ENCODE measurements at regions not wholly inside any gene's neighbourhood (a gene's known extent, or its start where the extent isn't known, plus 50 kb on each side); places are given as distances from the start of the nearest gene placed in this dataset.

- DNase-seq (ENCODE audit: low read depth, low spot score) (no peak), FAIRE-seq (no peak)
- H3K9me3 ChIP-seq (replicated peaks; ENCODE audit: control insufficient read depth, insufficient read depth, low read length) = no peaks in the 10 kb centered on the region
- no peaks in the 10 kb centered on the region for H3K9me1 ChIP-seq (replicated peaks; ENCODE audit: control insufficient read depth, extremely low read depth, insufficient read depth, low read length)
- H3K79me2 ChIP-seq (ENCODE audit: control insufficient read depth, insufficient read depth, low read length) = no peaks in the 10 kb centered on the region
- H2AFZ ChIP-seq (ENCODE audit: low read depth, low read length) = no peak overlapping the region
- H3K4me2 ChIP-seq (ENCODE audit: insufficient read depth, low read length) = no peak overlapping the region
- H3K4me1 ChIP-seq (ENCODE audit: control insufficient read depth, extremely low read depth, insufficient read depth, low read length) = no peaks in the 10 kb centered on the region
- no peaks in the 10 kb centered on the region for H3K27me3 ChIP-seq (ENCODE audit: control insufficient read depth in 2 of 2, insufficient read depth in 2 of 2, low read length in 2 of 2)
- no peak overlapping the region for H3K4me3 ChIP-seq (replicated peaks in 1 of 3; ENCODE audit: insufficient read depth in 1 of 3, low read depth in 1 of 3, low read length in 3 of 3)
- POLR2A ChIA-PET = no interaction called here
- dilution Hi-C loops (cut with MboI; ENCODE audit: extremely low pct_ligation_motif_present, low sequenced_read_pairs) = no loop called here
- CTCF ChIA-PET = no interaction called here
- H3K9ac ChIP-seq (replicated peaks; ENCODE audit: extremely low read depth, insufficient read depth, low read length) = no peak overlapping the region
- H3K36me3 ChIP-seq (ENCODE audit: control insufficient read depth in 2 of 2, extremely low read depth in 1 of 2, insufficient read depth in 2 of 2, low read length in 2 of 2) = no peaks in the 10 kb centered on the region
- BruUV-seq (replicated peaks) = no TSS peak
- H3K27ac ChIP-seq (ENCODE audit: insufficient read depth, low read depth, low read length) = no peak overlapping the region
- H4K20me1 ChIP-seq (replicated peaks; ENCODE audit: control insufficient read depth, extremely low read depth, insufficient read depth, low read length) = no peaks in the 10 kb centered on the region
- intact Hi-C loops (cut with micrococcal nuclease) = no loop called here
- TF ChIP-seq JUN (IDR thresholded peaks at IDR 0.05; ENCODE audit: borderline replicate concordance, insufficient read depth, insufficient read length, low read depth) (no peak), POLR2A (IDR thresholded peaks at IDR 0.05; ENCODE audit: low read depth, low read length) (no peak), MYC (IDR thresholded peaks at IDR 0.05; ENCODE audit: low read depth, low read length) (no peak), MAX (IDR thresholded peaks at IDR 0.05; ENCODE audit: insufficient read depth, insufficient read length) (no peak), CTCF (IDR thresholded peaks at IDR 0.05; ENCODE audit: extremely low read depth in 1 of 2, insufficient read depth in 1 of 2, low read depth in 1 of 2, low read length in 2 of 2) (no peak), GATA2 (IDR thresholded peaks at IDR 0.05; ENCODE audit: insufficient read depth, insufficient read length, low read depth, low read length) (no peak), FOS (IDR thresholded peaks at IDR 0.05; ENCODE audit: borderline replicate concordance, insufficient read depth, low read length) (no peak), POLR2AphosphoS5 (IDR thresholded peaks at IDR 0.05; ENCODE audit: insufficient read depth, low read depth, low read length) (no peak), EZH2 (IDR thresholded peaks at IDR 0.05; ENCODE audit: borderline replicate concordance, low read depth, low read length, severe bottlenecking) (no peak)
Observed at GRCh38 chr5:2020730-2021129, 138.0 kb upstream of the IRX4 start.

All from endothelial cell of umbilical vein (primary cell).